HG03060 (cell line): ENCODE measurements at regions not wholly inside any gene's neighbourhood (a gene's known extent, or its start where the extent isn't known, plus 50 kb on each side); places are given as distances from the start of the nearest gene placed in this dataset.

Experiments used
- ATAC-seq: cut with Tn5 transposase; IDR thresholded peaks from one replicate; pipeline ENCODE4 v1.9.1; 2021; ENCODE audit warnings: low read depth, moderate number of reproducible peaks; ENCODE audit not compliant: unreplicated experiment

DNA sequence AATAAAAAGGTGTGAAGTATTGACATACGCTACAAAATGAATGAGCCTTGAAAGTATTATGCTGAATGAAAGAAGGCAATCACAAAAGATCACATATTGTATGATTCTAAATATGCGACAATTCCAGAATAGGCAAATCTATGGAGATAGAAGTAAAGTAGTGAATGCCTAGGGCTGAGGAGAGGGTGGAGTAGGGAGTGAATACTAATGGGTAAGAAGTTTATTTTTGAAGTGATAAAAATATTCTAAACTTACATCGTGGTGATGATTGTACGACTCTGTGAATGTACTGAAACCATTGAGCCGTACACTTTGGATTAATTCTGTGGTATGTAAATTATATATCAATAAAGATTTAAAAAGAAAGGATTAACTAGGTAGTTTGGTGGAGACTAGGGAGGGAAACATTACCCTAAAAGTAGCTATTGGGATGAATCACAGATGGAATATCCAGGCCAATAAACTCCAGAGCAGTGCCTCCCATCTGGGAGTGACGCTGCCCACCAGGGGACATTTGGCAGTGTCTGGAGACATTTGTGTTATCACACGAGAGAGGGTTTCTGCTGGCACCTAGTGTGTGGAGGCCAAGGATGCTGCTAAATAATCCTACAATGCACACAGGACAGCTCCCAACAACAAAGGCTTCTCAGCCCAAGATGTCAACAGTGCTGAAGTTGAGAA is 214.2 kb upstream of the PCSK2 start:
- ATAC-seq = no peak

DNA sequence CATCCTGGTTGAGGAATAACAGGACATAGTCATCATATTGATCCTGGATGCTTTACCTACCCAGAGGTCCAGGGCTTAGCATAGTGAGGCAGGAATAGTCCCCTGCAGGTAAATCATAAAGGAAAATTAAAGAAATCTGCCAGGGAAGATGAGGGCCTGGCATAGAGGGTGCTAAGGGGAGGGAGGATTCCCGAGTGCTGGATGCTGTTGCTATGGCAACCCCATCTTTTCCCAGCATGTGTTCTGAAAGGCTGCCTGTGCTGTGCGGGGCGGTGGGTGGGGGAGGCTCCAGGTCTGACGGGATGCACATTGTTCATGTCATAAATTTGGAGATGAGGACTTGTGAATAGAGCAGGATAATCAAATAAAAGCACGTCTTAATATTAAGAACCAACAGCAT is 212.6 kb upstream of the PCSK2 start:
- ATAC-seq = no peak

DNA sequence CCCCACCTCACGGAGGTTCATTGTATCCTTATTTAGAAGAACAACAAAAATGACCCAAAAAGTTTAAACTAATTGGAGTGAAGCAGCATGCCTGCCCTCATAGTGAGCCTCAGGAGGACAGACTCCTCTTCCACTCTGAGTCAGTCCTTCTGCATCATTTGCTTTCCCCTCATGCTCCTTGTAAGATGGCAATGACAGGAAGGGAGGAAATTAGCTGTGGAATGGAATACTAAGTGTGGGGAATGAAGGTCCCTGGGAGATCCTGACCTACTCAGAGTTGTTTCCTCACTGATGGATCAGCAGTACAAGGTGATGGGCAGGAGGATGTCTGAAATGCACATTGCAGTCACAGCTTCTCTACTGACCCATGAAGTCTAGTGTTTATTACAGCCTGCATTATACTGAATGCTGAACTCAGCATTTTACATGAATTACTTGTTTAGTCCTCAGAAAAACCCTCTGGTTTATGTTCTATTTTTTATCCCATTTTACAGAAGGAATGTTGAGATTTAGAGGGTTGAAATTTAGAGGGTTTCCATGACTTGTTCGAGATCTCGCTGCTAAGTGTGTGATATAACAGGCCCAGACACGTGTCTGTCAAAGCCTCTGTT is 212.0 kb upstream of the PCSK2 start:
- no peak for ATAC-seq

GRCh38 chr20:17017232-17017631 is 209.6 kb upstream of the PCSK2 start:
- no peak for ATAC-seq

DNA sequence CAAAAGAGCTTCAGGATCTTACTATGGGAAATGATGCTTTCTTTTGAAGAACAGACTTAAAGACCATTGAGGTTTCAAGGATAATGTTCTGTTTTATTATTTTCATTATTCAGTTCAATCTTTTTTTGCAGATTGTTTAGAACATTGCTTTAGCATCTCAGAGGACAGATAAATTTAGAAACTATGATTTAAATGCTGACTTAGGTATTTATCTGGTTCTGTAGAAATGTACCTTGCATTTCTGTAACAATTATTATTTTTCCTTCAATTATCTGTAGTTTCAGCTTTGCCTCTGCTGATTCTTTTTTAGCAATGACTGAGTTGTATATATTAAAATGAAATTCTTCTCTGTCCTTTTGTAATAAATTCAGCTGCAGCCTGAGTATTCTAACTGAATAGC is 205.4 kb upstream of the PCSK2 start:
- ATAC-seq = no peak

DNA sequence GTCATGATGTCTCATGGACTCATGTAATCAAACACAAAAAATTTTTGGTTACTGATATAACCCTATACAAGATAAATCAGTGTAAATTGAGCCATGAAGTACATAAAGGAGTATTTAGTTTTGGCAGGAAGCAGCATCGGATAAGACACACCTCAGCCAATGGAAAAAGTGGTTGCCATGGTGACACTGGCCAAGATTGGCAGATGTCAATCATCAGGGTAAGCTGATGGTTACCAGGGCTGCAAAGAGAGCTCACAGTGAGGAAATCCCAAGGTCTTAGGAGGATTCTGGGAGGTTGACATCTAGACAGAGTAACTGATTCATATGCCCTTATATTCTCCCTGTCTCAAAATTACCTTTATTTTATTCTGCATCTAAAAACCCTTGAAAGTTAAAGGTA is 203.8 kb upstream of the PCSK2 start:
- no peak for ATAC-seq

- no peak for ATAC-seq
Observed at GRCh38 chr20:17023806-17024205, 203.0 kb upstream of the PCSK2 start.

GRCh38 chr20:17024513-17025119 is 202.2 kb upstream of the PCSK2 start:
- ATAC-seq = no peak

- ATAC-seq = no peak
Observed at GRCh38 chr20:17026346-17026745, 200.5 kb upstream of the PCSK2 start.

- no peak for ATAC-seq
Observed at GRCh38 chr20:17029698-17030097, 197.1 kb upstream of the PCSK2 start.

DNA sequence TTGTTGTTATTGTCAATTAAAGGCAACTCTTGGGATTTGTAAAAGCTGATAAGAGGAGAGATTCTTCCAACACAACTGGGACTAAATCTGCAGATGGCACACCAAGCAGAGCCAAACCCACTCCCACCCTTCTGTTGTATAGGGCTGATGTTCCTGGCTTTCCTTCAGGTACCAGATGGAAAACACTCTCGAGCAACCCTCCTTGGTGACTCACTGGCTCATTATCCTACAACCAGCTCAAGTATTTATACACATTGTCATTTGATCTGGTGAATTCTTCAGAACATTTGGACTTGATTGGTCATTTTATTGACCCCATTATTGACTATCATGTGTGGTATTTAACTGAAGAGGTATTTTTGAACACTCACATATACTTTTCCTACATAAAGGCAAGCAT is 190.3 kb upstream of the PCSK2 start:
- no peak for ATAC-seq

GRCh38 chr20:17042122-17042521 is 184.7 kb upstream of the PCSK2 start:
- ATAC-seq = no peak

DNA sequence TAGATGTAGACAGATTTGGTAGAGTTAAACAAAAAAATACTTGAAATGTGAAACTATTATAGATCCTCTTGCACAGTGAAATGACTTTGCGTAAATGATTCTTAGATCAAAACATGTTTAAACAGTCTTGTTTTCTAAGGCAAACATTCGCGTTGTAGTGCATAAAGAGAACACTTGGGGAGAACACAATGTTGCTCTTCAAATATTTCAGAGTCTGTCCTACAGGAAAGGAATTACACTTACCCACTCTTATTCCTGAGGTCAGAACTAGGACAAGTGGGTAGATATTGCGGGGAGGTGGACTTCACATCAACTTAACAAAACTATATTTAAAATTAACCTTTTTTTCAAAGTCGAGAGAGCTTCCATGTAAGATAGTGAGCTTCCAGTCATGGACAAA is 183.5 kb upstream of the PCSK2 start:
- no peak for ATAC-seq

DNA sequence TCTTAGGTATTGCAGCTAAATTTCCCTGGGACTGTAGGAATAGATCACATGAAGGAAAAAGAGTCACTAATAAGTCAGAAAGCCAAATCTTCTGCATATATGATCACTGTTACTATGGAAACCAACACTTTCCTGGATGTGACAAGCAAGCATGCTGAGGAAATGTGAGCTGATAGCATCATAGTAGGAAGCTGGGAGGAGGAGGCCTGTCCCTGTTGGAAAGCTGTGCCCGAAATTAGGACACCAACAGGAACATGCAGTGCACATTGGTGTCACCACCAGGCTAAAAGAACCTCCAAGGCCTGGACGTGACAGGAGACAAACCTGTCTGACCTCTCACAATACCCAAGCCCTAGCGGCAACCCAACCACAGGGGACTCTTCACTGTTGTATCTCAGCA is 181.9 kb upstream of the PCSK2 start:
- ATAC-seq = no peak

- no peak for ATAC-seq
Observed at GRCh38 chr20:17059465-17059864, 167.4 kb upstream of the PCSK2 start.

DNA sequence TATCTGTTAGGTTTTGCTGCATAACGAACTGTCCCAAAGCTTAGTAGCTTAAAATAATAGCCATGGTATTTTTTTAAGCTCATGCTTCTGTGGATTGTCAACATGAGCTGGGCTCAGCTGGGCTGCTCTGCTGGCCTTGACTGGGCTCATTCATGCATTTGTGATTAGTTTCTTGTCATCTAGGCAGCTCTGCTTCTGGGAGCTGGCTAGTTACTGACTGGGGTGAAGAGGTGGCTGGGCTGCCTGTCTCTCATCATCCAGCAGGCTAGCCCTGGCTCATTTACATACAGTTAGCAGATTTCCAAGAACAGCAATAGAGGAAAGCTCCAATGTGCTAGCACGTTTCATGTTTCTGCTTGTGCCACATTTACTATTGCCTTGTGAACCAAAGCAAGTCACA is 165.1 kb upstream of the PCSK2 start:
- ATAC-seq = no peak

DNA sequence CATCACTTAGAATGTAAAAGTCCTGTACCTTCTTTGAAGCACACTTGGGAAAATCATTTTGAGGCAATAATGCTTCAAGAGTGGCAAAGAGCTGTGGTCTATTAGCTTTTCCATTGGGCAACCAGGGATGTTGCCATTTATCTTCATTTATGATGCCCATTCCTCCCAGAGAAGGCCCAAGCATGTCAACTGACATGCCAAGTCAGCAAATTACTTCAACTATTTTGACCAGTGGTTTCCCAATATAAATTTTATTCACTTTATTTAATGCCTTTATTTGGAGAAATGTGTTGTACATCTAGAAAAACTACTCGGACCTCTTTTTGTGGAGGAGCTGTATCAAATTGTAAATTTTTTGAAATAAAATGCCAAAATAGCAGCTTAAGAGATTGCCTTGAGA is 164.1 kb upstream of the PCSK2 start:
- ATAC-seq = no peak

GRCh38 chr20:17066902-17067301 is 159.9 kb upstream of the PCSK2 start:
- ATAC-seq = no peak

- no peak for ATAC-seq
Observed at GRCh38 chr20:17068084-17068711, 158.6 kb upstream of the PCSK2 start.

- no peak for ATAC-seq
Observed at GRCh38 chr20:17077030-17077429, 149.8 kb upstream of the PCSK2 start.

GRCh38 chr20:17083738-17084137 is 143.1 kb upstream of the PCSK2 start:
- ATAC-seq = no peak

- ATAC-seq = no peak
Observed at GRCh38 chr20:17084909-17085308, 141.9 kb upstream of the PCSK2 start.
